ENCODE measurements at regions not wholly inside any gene's neighbourhood (a gene's known extent, or its start where the extent isn't known, plus 50 kb on each side); places are given as distances from the start of the nearest gene placed in this dataset.

- Histone ChIP-seq H3K9me1 (replicated peaks; ENCODE audit: control insufficient read depth, extremely low read depth, insufficient read depth, low read length) (no peaks in the 10 kb centered on the region), H3K27ac (ENCODE audit: insufficient read depth, low read depth, low read length) (no peak overlapping the region), H3K4me3 (replicated peaks in 1 of 3; ENCODE audit: insufficient read depth in 1 of 3, low read depth in 1 of 3, low read length in 3 of 3) (no peak overlapping the region), H3K79me2 (ENCODE audit: control insufficient read depth, insufficient read depth, low read length) (no peaks in the 10 kb centered on the region), H3K9ac (replicated peaks; ENCODE audit: extremely low read depth, insufficient read depth, low read length) (no peak overlapping the region), H3K36me3 (ENCODE audit: control insufficient read depth in 2 of 2, extremely low read depth in 1 of 2, insufficient read depth in 2 of 2, low read length in 2 of 2) (no peaks in the 10 kb centered on the region), H3K4me1 (ENCODE audit: control insufficient read depth, extremely low read depth, insufficient read depth, low read length) (no peaks in the 10 kb centered on the region), H2AFZ (ENCODE audit: low read depth, low read length) (no peak overlapping the region), H3K27me3 (ENCODE audit: control insufficient read depth in 2 of 2, insufficient read depth in 2 of 2, low read length in 2 of 2) (no peaks in the 10 kb centered on the region), H4K20me1 (replicated peaks; ENCODE audit: control insufficient read depth, extremely low read depth, insufficient read depth, low read length) (no peaks in the 10 kb centered on the region), H3K4me2 (ENCODE audit: insufficient read depth, low read length) (no peak overlapping the region), H3K9me3 (replicated peaks; ENCODE audit: control insufficient read depth, insufficient read depth, low read length) (no peaks in the 10 kb centered on the region)
- POLR2A ChIA-PET = no interaction called here
- TF ChIP-seq POLR2AphosphoS5 (IDR thresholded peaks at IDR 0.05; ENCODE audit: insufficient read depth, low read depth, low read length) (no peak), MAX (IDR thresholded peaks at IDR 0.05; ENCODE audit: insufficient read depth, insufficient read length) (no peak), GATA2 (IDR thresholded peaks at IDR 0.05; ENCODE audit: insufficient read depth, insufficient read length, low read depth, low read length) (no peak), CTCF (IDR thresholded peaks at IDR 0.05; ENCODE audit: extremely low read depth in 1 of 2, insufficient read depth in 1 of 2, low read depth in 1 of 2, low read length in 2 of 2) (no peak)
- dilution Hi-C loops (cut with MboI; ENCODE audit: extremely low pct_ligation_motif_present, low sequenced_read_pairs) (no loop called here), intact Hi-C loops (cut with micrococcal nuclease) (no loop called here)
- BruUV-seq (replicated peaks) = no TSS peak
- no peak for DNase-seq (ENCODE audit: low read depth, low spot score)
- no peak for FAIRE-seq
- CTCF ChIA-PET = interaction anchor here (1.9 to 3.0 kb wide), 3 partner anchors 10 to 512 kb away, joined by 4 to 12 read pairs (median 8); no protein-coding TSS in a partner anchor
Observed at GRCh38 chr11:93905384-93905783, 55.0 kb upstream of the VSTM5 start.

- FAIRE-seq (no peak), DNase-seq (ENCODE audit: low read depth, low spot score) (no peak)
- H3K36me3 ChIP-seq (ENCODE audit: control insufficient read depth in 2 of 2, extremely low read depth in 1 of 2, insufficient read depth in 2 of 2, low read length in 2 of 2) = no peaks in the 10 kb centered on the region
- intact Hi-C loops (cut with micrococcal nuclease) (no loop called here), dilution Hi-C loops (cut with MboI; ENCODE audit: extremely low pct_ligation_motif_present, low sequenced_read_pairs) (no loop called here)
- TF ChIP-seq MAX (IDR thresholded peaks at IDR 0.05; ENCODE audit: insufficient read depth, insufficient read length) = no peak
- no peak for TF ChIP-seq MYC (IDR thresholded peaks at IDR 0.05; ENCODE audit: low read depth, low read length)
- no peak for TF ChIP-seq POLR2A (IDR thresholded peaks at IDR 0.05; ENCODE audit: low read depth, low read length)
- no peak for TF ChIP-seq FOS (IDR thresholded peaks at IDR 0.05; ENCODE audit: borderline replicate concordance, insufficient read depth, low read length)
- no peak overlapping the region for H3K4me3 ChIP-seq (replicated peaks in 1 of 3; ENCODE audit: insufficient read depth in 1 of 3, low read depth in 1 of 3, low read length in 3 of 3)
- H3K79me2 ChIP-seq (ENCODE audit: control insufficient read depth, insufficient read depth, low read length) = no peaks in the 10 kb centered on the region
- no peaks in the 10 kb centered on the region for H3K27me3 ChIP-seq (ENCODE audit: control insufficient read depth in 2 of 2, insufficient read depth in 2 of 2, low read length in 2 of 2)
- no peaks in the 10 kb centered on the region for H3K9me3 ChIP-seq (replicated peaks; ENCODE audit: control insufficient read depth, insufficient read depth, low read length)
- H3K27ac ChIP-seq (ENCODE audit: insufficient read depth, low read depth, low read length) = no peak overlapping the region
- no peaks in the 10 kb centered on the region for H3K4me1 ChIP-seq (ENCODE audit: control insufficient read depth, extremely low read depth, insufficient read depth, low read length)
- ChIA-PET CTCF (interaction anchor here (1.0 to 2.0 kb wide), 4 partner anchors 15 to 606 kb away, joined by 3 to 8 read pairs (median 4); partner anchors contain the start of gene C11orf97), POLR2A (no interaction called here)
- no peak overlapping the region for H2AFZ ChIP-seq (ENCODE audit: low read depth, low read length)
- H4K20me1 ChIP-seq (replicated peaks; ENCODE audit: control insufficient read depth, extremely low read depth, insufficient read depth, low read length) = no peaks in the 10 kb centered on the region
- H3K4me2 ChIP-seq (ENCODE audit: insufficient read depth, low read length) = no peak overlapping the region
- BruUV-seq (replicated peaks) = no TSS peak
- no peak overlapping the region for H3K9ac ChIP-seq (replicated peaks; ENCODE audit: extremely low read depth, insufficient read depth, low read length)
- no peaks in the 10 kb centered on the region for H3K9me1 ChIP-seq (replicated peaks; ENCODE audit: control insufficient read depth, extremely low read depth, insufficient read depth, low read length)
Observed at GRCh38 chr11:93906486-93906885, 56.1 kb upstream of the VSTM5 start.
